GM12874 (cell line): ENCODE measurements at regions not wholly inside any gene's neighbourhood (a gene's known extent, or its start where the extent isn't known, plus 50 kb on each side); places are given as distances from the start of the nearest gene placed in this dataset.

Source experiments
- CTCF ChIP-seq: IDR thresholded peaks from 2 replicates; pipeline ENCODE4 v1.5.1; 2011; ENCODE audit warnings: low read depth, mild to moderate bottlenecking, control low read depth, low read length, moderate library complexity; ENCODE audit not compliant: insufficient read depth

- TF ChIP-seq CTCF: no peak
These were observed 449.5 kb upstream of the PSMD7 start for GRCh38 chr16:73847090-73847489.

GRCh38 chr16:73846356-73846755 lies 450.3 kb upstream of the PSMD7 start:
- TF ChIP-seq CTCF: no peak

- TF ChIP-seq CTCF: no peak
These were observed 450.6 kb upstream of the PSMD7 start for GRCh38 chr16:73846007-73846330.

GRCh38 chr16:73845238-73846006 lies 451.2 kb upstream of the PSMD7 start:
- TF ChIP-seq CTCF: no peak

- no peak for TF ChIP-seq CTCF
These were observed 455.9 kb upstream of the PSMD7 start for GRCh38 chr16:73840728-73841127.

GRCh38 chr16:73831220-73831619 lies 465.4 kb upstream of the PSMD7 start:
- no peak for TF ChIP-seq CTCF

GRCh38 chr16:73823205-73823849 lies 473.3 kb upstream of the PSMD7 start:
- TF ChIP-seq CTCF: no peak
